ENCODE measurements at regions not wholly inside any gene's neighbourhood (a gene's known extent, or its start where the extent isn't known, plus 50 kb on each side); places are given as distances from the start of the nearest gene placed in this dataset.

DNA sequence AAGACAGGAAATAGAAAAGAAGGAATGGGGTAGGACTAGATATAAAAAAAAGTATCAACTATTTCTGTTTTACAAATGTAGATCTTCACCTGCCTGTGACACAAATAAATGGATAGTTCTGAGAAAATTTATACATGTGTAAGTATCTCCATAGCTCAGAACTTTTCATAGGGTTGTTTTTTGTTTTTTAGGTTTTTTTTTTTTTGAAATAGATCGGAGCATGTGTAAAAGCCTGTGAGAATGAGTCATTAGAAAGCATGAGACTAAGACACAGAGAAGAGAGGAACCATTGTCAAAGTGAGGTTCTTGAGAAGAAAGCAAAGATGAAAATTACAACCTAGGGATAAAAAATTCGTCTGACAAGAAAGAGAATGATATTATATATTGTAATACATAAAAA, 481.6 kb downstream of the PABPC4L start:
- TF ChIP-seq CTCF (IDR thresholded peaks at IDR 0.05): no peak
- TF ChIP-seq EP300 (IDR thresholded peaks at IDR 0.05): no peak
- TF ChIP-seq POLR2A (IDR thresholded peaks at IDR 0.05): no peak

All from tibial nerve (tissue), 4 donors.